Fibroblast of mammary gland (primary cell): ENCODE measurements at regions not wholly inside any gene's neighbourhood (a gene's known extent, or its start where the extent isn't known, plus 50 kb on each side); places are given as distances from the start of the nearest gene placed in this dataset.

Experiments used
- DNase-seq: peaks from one replicate; pipeline ENCODE4 v3.0.0-alpha.2; 2010; ENCODE audit warnings: low read depth
- H3K4me3 ChIP-seq: 2 replicates; pipeline ENCODE4 v1.5.1; 2011; ENCODE audit warnings: low read depth, mild to moderate bottlenecking, low read length, moderate library complexity; ENCODE audit not compliant: control insufficient read depth
- CTCF ChIP-seq: conservative IDR thresholded peaks from 2 replicates; pipeline ENCODE4 v1.5.1; 2011; ENCODE audit warnings: low read depth, low read length, inconsistent platforms; ENCODE audit not compliant: control insufficient read depth, insufficient read depth

GRCh38 chr15:98416222-98416855 lies 232.0 kb upstream of the IGF1R start:
- TF ChIP-seq CTCF = no peak
- no peak for DNase-seq
- no peak overlapping the region for H3K4me3 ChIP-seq

- no peak for DNase-seq
- no peak for TF ChIP-seq CTCF
- no peak overlapping the region for H3K4me3 ChIP-seq
These were observed 231.0 kb upstream of the IGF1R start for GRCh38 chr15:98417346-98417745.

GRCh38 chr15:98418122-98418521 lies 230.2 kb upstream of the IGF1R start:
- no peak for TF ChIP-seq CTCF
- no peak overlapping the region for H3K4me3 ChIP-seq
- DNase-seq = no peak

GRCh38 chr15:98419173-98419780 lies 229.1 kb upstream of the IGF1R start:
- no peak for TF ChIP-seq CTCF
- no peak overlapping the region for H3K4me3 ChIP-seq
- no peak for DNase-seq

DNA sequence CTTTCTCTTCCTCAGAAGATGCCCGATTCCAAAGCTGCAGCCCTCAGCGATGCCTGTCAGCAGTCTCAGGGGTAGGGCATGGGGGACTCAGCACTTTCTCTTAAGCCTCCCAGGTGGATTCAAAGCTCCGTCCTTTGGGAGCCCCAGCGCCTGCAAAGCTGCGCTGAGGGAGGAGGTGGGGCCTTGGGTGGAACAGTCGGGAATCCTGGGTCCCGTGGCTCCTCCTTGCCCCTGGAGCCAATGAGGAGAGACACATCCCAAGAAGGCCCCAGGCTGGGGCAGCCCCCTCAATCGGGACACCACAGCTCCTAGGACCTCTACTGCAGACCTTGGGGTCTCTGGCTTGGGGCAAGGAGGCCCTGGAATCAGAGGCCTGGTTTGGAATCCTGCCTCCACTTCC lies 227.5 kb upstream of the IGF1R start:
- DNase-seq = no peak
- H3K4me3 ChIP-seq = no peak overlapping the region
- no peak for TF ChIP-seq CTCF

DNA sequence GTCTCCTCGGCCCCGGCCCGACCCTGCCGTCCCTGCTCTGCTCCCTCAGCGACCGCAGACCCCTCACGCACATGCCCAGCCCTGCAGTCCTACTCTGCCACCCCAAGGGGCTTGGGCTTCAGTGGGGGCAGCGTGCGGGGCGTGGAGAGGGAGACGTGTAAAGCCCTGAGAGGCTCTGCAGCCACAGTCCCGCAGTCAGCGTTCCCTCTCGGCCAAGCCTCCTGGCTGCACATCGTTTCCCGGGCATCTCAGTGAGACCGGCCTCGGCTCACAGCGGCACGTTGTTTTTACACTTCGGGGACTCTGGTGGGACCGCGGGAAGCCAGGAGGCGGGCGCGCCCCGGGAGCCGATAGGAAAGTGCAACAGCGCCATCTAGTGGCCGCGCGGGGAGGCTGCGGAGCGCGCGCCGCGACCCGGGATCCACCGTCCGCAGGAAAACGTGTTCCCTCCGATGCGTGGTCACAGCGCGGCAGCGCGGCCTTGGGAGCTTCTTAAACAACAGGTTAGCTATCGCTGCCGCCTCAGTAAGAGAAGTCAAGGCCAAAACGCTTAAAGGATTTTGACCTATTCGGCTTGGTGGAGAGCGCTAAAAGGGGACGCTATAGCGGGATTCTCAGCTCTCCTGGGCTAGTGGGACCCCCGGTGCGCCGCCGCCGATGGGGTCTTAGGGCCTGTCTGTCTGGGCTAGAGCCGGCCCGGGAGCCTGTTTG lies 226.8 kb upstream of the IGF1R start:
- no peak overlapping the region for H3K4me3 ChIP-seq
- peak; percentile 59 for TF ChIP-seq CTCF
- peak; percentile 25 for DNase-seq

- no peak overlapping the region for H3K4me3 ChIP-seq
- no peak for TF ChIP-seq CTCF
- DNase-seq = no peak
These were observed 226.2 kb upstream of the IGF1R start for GRCh38 chr15:98422130-98422478.
